Activated B cell treated with CpG ODN at 0.5 μM for 24 hours (primary cell): ENCODE measurements at regions not wholly inside any gene's neighbourhood (a gene's known extent, or its start where the extent isn't known, plus 50 kb on each side); places are given as distances from the start of the nearest gene placed in this dataset.

ENCODE experiments used
- ATAC-seq: fragments of 200-7000 bp; cut with Tn5 transposase; one replicate; pipeline ENCODE4 v1.10.0; 2021; ENCODE audit warnings: low read depth, mild to moderate bottlenecking, moderate library complexity
- CTCF ChIA-PET: fragments of 350-600 bp; sonication (Branson Sonifier 250); formaldehyde crosslinking; loops from one replicate; lab custom pipeline; 2021; ENCODE audit warnings: antibody characterized with exemption; lab: Charles Lee
- POLR2A ChIA-PET: fragments of 350-600 bp; sonication (Branson Sonifier 250); formaldehyde crosslinking; loops from one replicate; lab custom pipeline; 2021; ENCODE audit warnings: antibody characterized with exemption; lab: Charles Lee
- DNase-seq: peaks from one replicate; pipeline ENCODE4 v3.0.0; 2022
- H3K27ac Mint-ChIP-seq: one replicate; pipeline ENCODE4 v1.8.0; 2020; ENCODE audit warnings: mixed read lengths
- H3K27me3 Mint-ChIP-seq: one replicate; pipeline ENCODE4 v1.8.0; 2021; ENCODE audit warnings: mixed read lengths
- H3K36me3 Mint-ChIP-seq: one replicate; pipeline ENCODE4 v1.8.0; 2021; ENCODE audit warnings: low read depth, mixed read lengths
- H3K4me1 Mint-ChIP-seq: one replicate; pipeline ENCODE4 v1.8.0; 2021; ENCODE audit warnings: mixed read lengths
- H3K4me3 Mint-ChIP-seq: one replicate; pipeline ENCODE4 v1.8.0; 2020; ENCODE audit warnings: mild to moderate bottlenecking, mixed read lengths
- H3K9me3 Mint-ChIP-seq: one replicate; pipeline ENCODE4 v1.8.0; 2020; ENCODE audit warnings: mixed read lengths
- CTCF ChIP-seq: fragments of 200-600 bp; IDR thresholded peaks from one replicate; pipeline ENCODE4 v1.8.0; 2022; ENCODE audit warnings: antibody characterized with exemption, mild to moderate bottlenecking
- intact Hi-C: fragments of 100-400 bp; cut with micrococcal nuclease; formaldehyde crosslinking; loops from one replicate; pipeline ENCODE4 v1.15.1; 2024

- H3K9me3 Mint-ChIP-seq = peaks cover 13% of the 10 kb centered on the region
- TF ChIP-seq CTCF = no peak
- ATAC-seq (no peak), DNase-seq (no peak)
- no peaks in the 10 kb centered on the region for H3K36me3 Mint-ChIP-seq
- intact Hi-C loops = no loop called here
- ChIA-PET POLR2A (no interaction called here), CTCF (no interaction called here)
- H3K27me3 Mint-ChIP-seq = no peaks in the 10 kb centered on the region
- no peak overlapping the region for H3K4me3 Mint-ChIP-seq
- H3K27ac Mint-ChIP-seq = no peak overlapping the region
- no peaks in the 10 kb centered on the region for H3K4me1 Mint-ChIP-seq
Measured at GRCh38 chr18:11339188-11339775, 189.9 kb upstream of the PIEZO2 start.

- intact Hi-C loops = no loop called here
- Mint-ChIP-seq H3K4me1 (no peaks in the 10 kb centered on the region), H3K27me3 (no peaks in the 10 kb centered on the region), H3K27ac (no peak overlapping the region), H3K4me3 (no peak overlapping the region), H3K36me3 (no peaks in the 10 kb centered on the region), H3K9me3 (no peaks in the 10 kb centered on the region)
- DNase-seq (no peak), ATAC-seq (no peak)
- ChIA-PET POLR2A (no interaction called here), CTCF (no interaction called here)
- TF ChIP-seq CTCF = no peak
Measured at GRCh38 chr18:11336241-11336640, 186.9 kb upstream of the PIEZO2 start.

DNA sequence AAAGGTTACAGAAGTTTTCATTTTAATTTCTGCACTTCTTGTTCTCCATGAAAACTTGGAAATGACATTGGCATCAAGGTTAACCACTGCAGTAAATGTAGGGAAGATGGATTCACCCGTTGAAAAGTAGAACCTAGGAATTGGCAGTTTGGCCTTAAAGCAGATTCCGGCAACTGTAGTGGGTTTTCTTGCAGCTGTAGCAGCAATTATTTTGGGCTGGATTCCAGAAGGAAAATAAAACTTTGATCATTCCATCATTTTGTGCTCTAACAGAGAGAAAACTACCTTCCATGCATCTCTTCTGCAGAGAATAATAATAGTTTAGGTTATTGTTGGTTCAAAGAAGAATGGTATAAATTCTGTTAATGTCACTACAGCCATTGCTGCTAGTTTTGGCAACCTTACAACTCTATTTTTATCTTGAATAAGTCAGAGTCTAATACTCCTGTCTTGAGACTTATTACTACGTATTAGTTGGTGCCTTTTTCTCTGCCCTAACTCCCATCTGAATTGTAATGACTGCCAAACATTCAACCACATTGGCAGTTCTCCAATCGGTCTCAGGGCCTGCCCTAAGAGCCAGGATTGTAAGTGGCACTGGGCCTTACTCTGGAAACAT lies 178.1 kb upstream of the PIEZO2 start:
- Mint-ChIP-seq H3K4me3 (no peak overlapping the region), H3K27me3 (no peaks in the 10 kb centered on the region), H3K9me3 (no peaks in the 10 kb centered on the region), H3K27ac (no peak overlapping the region), H3K36me3 (no peaks in the 10 kb centered on the region), H3K4me1 (no peaks in the 10 kb centered on the region)
- POLR2A ChIA-PET = no interaction called here
- intact Hi-C loops = no loop called here
- TF ChIP-seq CTCF = no peak
- DNase-seq (no peak), ATAC-seq (no peak)
- CTCF ChIA-PET = no interaction called here

GRCh38 chr18:11324956-11325882 lies 175.8 kb upstream of the PIEZO2 start:
- POLR2A ChIA-PET = no interaction called here
- Mint-ChIP-seq H3K27me3 (peaks cover 1% of the 10 kb centered on the region), H3K4me1 (no peaks in the 10 kb centered on the region), H3K27ac (no peak overlapping the region), H3K4me3 (no peak overlapping the region), H3K9me3 (no peaks in the 10 kb centered on the region), H3K36me3 (no peaks in the 10 kb centered on the region)
- CTCF ChIA-PET = no interaction called here
- no peak for TF ChIP-seq CTCF
- intact Hi-C loops = no loop called here
- ATAC-seq (no peak), DNase-seq (no peak)

- Mint-ChIP-seq H3K4me3 (no peak overlapping the region), H3K27ac (no peak overlapping the region), H3K27me3 (peaks cover 1% of the 10 kb centered on the region), H3K4me1 (no peaks in the 10 kb centered on the region), H3K9me3 (no peaks in the 10 kb centered on the region), H3K36me3 (no peaks in the 10 kb centered on the region)
- CTCF ChIA-PET = no interaction called here
- POLR2A ChIA-PET = no interaction called here
- ATAC-seq (no peak), DNase-seq (no peak)
- intact Hi-C loops = no loop called here
- TF ChIP-seq CTCF = no peak
Measured at GRCh38 chr18:11324510-11324909, 175.1 kb upstream of the PIEZO2 start.
